HK-2 (cell line): ENCODE measurements at regions not wholly inside any gene's neighbourhood (a gene's known extent, or its start where the extent isn't known, plus 50 kb on each side); places are given as distances from the start of the nearest gene placed in this dataset.

ENCODE experiments used
- DNase-seq: peaks from one replicate; pipeline ENCODE4 v3.0.0-alpha.2; 2018; ENCODE audit not compliant: unreplicated experiment

DNA sequence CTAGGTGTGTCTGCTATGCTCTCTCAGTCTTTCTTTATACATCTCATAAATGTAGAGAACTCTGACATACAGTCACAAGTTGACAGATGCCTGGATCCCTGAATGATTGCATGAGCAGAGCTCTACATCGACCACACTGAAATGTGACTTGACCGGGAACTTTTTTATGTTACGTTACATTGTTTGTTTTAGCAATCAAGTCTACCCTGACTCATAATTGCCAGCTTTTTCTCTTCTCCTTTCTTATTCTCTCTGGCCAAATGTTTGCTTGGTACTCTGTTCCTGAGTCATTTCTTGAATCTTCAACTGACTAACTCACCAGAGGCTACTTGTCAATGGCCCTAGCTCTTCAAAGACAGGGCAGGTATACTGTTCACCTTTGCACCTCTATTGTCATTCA lies 213.6 kb upstream of the DTNBP1 start:
- no peak for DNase-seq

DNA sequence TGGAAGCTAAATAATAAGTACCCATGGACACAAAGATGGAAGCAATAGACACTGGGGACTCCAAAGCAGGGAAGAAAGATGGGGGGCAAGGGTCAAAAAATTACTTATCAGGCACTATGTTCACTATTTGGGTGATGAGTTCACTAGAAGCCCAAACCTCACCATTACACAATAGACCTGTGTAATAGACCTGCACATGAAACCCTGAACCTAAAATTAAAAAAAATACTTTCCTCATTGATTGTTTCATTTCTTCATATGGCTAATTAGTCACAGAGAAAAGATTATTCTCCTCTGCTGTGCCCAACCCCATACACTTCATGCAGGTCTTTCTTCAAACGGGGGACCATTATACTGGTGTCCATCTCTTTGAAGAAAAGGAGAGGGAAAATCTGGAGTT lies 213.0 kb upstream of the DTNBP1 start:
- DNase-seq = no peak

DNA sequence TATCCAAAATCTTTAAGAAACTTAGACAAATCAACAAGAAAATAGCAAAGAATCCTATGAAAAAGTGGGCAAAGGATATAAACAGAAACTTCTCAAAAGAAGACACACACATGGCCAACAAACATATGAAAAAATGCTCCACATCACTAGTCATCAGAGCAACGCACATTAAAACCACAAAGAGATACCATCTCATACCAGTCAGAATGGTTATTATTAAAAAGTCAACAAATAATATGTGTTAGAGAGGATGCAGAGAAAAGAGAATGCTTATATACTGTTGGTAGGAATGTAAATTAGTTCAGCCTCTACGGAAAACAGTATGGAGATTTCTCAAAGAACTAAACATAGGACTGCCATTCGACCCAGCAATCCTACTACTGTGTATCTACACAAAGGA lies 212.0 kb upstream of the DTNBP1 start:
- no peak for DNase-seq

DNA sequence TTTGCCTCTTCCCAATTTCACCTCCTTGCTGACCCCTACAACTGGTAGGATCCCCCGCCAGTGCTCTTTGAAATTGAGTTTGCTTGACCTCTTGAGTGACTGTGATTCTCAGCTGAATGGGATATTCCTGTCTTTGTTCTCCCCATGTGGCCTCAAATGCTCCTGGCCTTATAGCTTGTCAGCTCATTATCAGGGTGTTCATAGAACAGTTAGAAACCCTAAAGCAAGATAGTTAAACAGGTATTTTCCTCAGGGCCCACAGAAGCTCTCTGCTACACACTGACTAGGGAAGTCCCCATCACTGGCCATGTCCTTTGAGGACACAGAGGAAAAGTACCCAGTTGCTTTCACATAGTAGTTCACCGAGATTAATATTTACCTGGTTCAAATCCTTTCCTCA lies 211.5 kb upstream of the DTNBP1 start:
- DNase-seq = no peak

DNA sequence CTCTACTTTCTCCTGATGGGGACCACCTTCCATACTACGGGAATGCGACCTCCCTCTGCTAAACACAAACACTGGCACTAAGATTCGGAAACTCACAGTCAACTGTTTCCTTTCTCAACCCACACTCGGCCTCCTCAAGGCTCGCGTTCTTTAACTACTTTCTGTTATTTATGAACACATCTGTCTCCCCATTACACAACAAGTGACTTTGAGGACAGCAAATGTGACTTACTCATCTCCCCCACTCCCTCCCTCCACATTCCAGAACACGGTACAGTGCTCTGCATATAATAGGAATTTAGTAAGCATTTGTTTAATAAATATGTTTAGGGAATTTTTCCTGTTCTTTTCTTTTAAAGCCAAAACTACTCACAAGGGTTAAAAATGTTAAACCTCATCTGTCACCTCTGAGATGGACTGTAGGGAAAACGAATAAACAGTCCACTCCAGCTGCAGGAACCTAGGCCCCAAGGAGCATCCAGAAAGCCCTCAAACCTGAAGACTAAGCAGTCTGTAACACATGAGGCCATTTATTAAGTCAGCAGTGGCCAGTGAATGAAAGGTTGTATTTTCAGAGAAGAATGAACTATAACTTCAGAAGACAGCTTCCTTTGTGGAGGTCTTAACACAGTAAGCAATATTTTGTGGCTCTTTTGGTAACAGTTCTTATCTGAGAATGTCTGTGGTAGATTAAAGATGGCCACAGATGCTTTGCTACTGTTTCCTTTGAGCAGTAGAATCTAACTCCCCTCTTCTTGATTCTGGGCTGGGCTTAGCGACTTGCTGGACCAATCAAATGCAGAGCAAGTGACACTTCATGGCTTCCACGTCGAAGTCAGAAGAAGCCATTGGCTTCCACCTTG lies 209.6 kb upstream of the DTNBP1 start:
- no peak for DNase-seq

DNA sequence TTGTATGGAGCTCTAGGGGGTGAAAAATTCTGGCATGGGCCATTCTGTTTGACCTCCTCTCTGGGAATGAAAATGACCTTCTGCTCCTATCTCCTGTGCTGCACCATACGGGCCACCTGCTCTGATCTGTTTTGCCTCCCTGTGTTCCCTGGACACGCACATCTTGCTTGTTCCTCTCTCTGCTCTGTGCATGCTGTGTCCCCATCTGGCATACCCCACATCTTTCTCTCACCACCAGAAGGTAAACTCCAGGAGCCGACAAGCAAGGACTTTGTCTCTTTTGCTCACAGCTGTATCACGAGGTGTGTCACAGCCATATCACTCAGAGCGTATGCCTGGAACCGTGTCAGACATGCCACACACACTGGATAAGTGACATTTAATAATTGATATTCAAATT lies 208.4 kb upstream of the DTNBP1 start:
- no peak for DNase-seq

DNA sequence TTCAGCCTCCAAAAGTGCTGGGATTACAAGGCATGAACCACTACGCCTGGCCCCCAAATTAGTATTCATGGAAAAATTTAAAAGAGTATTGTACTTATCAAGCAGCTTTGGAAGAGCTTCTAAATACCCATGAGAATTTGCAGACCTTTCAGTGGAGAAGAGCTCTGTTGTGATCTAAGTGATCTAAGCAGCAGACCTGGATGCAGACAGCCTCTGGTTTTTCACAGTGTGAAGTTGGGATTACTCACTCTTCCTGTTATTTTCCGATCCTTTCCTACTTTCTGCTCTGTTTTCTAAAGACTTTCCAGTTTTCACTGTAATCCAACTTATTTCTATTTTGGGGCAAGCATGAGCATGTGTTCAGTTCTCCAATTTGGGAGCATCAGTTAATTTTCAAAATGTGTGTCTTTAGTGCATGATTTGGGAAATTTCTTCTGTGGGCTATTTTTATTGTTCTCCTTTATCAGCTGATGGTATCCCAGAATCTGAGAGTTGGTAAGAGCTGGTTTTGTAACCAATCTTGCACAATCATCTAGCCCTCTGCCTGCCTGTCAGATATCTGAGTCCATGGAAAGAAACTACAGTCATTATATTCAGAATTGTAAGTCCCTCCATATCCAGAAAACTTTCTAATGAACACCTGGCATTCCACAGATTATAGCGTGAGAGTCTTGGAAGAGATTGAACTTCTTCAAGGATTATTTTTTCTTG lies 207.7 kb upstream of the DTNBP1 start:
- DNase-seq = no peak

DNA sequence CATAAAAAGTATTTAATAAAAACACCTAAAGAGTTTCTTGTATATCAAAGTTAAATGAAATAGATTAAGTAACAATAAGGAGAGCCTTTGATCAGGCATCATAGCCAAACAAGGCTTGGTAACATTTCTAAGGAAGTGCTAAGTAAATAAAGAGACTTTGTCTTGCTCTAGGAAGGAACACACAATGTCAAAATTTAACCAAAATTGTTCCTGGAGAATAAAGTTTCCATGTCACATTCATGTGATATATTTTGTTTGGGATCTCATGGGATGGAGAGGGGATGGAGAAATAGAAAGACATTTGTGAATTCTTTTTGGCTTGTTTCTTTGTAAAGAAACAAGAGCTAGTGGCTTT lies 201.9 kb upstream of the DTNBP1 start:
- DNase-seq = no peak

DNA sequence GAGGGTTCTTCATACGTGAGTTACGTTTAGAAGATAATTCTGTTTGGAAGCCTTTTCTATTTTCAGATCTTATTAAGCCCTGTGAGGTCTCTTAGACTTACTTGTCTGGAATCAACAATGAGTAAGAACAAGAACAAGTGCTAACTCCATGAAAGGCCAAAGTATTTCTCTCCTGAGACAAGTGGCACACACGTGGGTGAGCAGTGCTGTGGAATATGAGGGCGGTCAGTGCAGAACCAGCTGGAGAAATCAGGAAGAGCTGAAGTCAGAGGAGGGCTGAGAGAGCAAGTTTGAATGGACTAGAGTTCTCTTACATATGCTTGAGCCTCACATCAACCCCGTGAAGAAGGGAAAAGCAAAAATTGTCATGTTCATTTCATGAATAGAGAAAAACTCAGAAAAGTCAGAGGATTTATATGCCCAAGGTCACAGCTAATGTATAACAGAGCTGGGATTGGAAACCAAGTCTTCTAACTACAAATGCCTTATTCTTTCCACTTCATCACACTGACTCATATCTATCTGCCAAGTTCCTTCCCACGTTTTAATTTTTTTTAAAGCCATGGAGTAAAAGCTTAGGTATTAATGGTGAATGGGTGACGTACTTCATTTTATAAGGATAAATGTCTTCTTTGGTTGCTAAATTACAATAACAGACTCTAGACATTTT lies 201.3 kb upstream of the DTNBP1 start:
- DNase-seq = no peak

DNA sequence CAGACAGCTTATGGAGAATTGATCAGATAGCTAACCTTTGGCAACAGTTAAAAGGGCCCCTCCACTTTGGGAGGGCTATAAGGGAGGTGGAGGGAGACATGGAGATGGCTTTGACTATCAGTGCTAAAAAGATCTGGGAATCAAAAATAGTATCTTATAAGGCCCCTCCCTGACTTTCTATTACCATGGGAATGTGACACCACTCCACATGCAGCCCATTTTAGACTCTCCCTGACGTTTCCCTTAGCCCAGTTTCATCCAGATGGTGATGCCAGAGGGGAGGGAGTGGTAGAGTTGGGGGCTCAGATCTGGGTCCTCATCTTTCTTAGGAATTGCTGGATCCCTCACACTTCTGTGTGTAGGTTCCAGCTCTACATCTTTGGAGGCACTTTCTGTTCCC lies 200.0 kb upstream of the DTNBP1 start:
- no peak for DNase-seq

DNA sequence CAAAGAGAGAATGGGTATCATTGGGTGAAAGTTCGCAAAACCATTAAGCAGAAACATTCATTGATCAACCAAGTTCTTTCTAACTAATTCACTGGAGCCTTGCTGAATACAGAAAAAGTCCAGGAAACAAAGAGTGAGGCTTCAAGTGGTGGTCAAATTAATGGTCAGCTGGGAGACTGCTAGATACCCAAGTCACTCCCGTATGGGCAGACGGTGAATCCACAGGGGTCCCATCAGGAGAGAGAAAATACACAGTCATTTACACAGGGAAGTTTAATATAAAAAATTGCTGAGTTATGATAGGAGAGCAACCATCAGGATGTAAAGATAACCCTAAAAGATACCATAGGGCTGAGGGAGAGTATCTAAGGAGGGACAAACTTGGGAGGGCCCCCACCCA lies 198.7 kb upstream of the DTNBP1 start:
- DNase-seq = no peak

DNA sequence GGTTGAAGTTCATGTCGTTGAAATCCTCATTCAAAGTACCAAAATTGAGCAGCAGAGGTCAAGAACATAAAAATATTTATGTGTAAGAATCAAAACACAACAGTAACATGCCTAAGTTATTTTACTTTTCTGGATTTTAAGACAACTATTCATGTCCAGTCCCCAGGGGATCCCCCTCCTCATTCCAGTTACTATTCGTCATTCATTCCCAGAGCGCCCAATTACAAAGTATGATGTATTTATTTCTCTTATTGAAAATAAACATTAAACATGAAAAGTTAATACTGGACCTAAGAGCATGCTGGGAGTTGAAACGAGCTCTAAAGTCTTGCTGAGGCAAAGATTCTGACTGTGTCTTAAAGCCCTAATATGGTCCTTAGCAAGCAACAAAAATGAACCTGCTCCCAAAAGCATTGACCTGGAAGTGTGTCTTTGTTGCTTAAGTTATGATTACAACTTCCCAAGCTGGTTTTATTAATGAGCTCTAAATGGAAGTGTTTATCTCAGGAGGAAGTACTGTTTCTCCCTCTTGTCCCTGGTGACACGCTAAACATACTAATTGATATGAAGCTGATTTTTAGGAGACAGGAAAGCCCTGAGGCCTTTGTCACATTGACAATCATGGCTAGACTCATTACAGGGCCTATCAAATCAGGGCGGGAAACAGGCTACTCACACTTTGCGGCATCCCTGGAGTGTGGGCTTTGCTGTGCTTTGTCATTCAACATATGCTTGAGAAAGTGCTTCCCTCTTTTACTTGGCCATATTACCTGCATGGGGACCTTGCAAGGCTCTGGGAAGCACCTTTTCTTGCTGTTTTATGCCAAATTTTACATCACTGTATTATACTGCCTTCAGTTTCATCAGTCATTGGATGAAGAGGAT lies 192.2 kb upstream of the DTNBP1 start:
- DNase-seq = no peak

DNA sequence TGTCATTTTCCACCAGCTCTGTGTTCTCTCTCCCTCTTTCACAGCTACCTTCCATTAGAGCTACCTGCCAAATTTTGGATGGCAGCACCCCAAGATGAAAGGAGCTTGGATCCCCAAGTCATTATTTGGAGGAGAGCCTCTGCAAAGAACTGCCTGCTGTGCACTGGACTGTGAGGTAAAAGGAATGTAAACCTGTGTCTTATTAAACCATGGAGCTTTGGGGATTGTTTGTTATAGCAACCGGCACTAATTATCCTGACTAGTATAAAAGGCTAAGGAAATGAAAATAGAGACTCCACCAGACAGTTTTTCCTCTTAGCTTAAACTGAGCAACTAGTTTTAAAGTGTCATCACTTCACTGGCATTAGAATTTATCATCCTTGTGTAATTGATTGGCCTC lies 191.6 kb upstream of the DTNBP1 start:
- DNase-seq = no peak

DNA sequence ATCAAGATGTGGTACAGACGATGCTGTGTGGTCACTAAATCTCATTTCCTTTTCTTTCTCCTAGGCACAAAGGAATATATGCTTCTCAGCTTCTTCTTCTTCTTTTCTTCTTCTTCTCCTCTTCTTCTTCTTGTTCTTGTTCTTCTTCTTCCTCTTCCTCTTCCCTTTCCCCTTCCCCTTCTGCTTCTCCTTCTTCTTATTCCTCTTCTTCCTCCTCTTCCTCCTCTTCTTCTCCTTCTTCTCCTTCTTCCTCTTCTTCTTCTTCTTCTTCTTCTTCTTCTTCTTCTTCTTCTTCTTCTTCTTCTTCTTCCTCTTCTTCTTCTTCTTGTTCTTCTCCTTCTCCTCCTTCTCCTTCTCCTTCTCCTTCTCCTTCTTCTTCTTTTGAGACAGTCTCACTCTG lies 190.4 kb upstream of the DTNBP1 start:
- DNase-seq = no peak

DNA sequence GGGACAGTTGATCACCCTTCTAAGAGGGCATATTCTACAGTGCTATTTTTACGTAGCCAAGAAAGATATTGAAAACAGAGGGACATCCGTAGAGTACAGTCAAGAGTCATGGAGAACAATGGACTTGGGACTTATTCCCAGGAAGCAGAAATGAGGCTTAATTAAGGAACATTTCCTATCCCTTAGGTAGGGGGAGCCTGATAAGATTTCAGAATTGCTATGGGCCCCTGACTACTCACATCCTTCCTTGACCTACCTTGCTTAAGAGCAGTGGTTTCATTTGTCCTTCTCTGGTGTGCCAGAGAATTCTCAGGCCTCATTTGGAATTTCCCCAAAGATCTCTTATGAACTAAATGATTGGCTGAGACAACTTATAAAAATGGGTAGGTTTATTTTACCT lies 189.5 kb upstream of the DTNBP1 start:
- DNase-seq = no peak

DNA sequence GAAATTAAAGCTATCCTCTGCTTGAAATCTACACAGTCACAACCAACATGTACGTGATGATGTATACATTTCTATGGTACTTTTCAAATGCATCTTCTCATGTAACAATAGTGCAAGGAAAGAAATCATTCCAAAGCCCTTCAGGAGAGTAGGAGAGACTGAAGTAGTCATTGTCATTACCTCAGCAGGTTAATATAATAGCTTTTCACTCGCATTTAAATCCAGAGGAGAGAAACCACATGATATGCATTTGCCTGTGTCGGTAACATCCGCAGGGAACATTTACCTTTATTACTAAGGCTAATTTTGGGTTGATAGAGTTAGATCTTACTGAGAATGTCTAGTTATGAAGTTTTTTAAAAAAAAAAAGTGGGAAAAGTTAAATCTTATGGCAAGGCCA lies 186.6 kb upstream of the DTNBP1 start:
- no peak for DNase-seq

DNA sequence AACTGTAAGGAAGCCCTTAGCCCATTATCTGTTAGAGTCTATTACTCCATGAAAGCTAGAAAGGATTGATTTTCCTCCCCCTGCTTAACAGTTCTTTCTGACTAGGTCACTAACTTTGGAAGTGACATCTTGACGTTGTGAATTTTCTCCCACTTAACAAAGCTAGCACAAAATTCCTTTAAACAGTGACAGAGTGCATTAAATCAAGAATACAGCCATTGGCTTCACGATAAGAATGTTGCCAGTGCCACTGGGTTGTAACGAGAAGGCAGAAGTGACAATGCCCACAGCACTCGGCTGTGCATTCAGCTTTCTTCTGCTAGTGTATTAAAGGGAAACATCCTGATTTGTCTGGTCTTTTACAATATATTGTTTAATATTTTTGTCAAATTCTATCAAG lies 182.7 kb upstream of the DTNBP1 start:
- DNase-seq = no peak

DNA sequence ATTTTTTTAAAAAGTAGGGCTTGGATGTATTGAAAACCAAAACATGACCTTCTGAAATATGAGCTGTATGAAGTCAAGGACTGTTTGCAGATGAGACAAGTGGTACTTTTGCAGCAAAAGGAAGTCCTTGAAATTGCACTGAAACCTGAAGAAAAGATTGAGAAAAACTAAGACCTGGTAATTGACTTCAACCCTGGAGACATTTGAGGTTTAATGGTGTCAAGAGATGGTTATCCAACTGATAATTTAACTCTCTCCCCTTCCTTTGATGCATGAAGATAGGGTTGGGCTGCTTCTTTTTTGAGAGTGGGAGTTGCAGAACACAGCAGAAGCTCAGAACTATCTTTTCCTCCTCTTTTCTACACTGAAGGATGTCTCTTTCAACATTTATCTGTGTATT lies 180.9 kb upstream of the DTNBP1 start:
- no peak for DNase-seq

DNA sequence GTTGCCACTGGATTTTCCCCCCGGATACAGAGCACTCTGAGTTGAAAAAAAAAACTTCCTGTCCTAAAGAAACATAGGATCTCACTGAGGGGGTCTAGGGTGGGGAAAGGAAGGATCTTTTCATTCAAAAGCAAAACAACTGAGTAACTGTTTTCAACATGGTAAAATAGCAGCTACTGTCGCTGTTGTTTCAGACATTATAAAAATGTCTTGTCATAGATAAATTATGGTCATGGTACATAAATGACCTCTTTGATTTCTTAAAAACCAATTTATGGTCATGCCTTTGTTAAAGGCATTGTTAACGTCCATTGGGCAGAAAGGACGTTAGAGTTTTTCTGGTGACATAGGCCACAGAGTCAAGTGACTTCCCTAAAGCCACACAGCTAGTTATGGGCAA lies 180.4 kb upstream of the DTNBP1 start:
- no peak for DNase-seq

DNA sequence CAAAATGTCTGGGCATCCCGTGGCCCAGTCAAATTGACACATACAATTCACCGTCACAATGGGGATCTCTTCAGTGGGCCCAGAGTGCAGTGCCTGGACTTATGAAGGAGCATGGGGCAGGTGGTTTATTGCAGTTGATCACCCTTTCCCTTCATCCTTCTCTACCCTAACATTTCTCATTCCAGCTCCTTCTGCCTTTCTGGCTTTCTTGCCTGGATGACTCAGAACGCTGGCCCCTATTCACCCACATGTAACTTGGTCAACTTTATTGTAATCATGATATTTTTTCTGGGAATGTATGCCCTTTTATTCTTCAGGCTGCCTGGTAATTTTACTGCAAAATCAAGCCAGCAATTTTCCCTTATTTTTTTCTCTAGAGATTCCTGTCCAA lies 179.9 kb upstream of the DTNBP1 start:
- DNase-seq = no peak

DNA sequence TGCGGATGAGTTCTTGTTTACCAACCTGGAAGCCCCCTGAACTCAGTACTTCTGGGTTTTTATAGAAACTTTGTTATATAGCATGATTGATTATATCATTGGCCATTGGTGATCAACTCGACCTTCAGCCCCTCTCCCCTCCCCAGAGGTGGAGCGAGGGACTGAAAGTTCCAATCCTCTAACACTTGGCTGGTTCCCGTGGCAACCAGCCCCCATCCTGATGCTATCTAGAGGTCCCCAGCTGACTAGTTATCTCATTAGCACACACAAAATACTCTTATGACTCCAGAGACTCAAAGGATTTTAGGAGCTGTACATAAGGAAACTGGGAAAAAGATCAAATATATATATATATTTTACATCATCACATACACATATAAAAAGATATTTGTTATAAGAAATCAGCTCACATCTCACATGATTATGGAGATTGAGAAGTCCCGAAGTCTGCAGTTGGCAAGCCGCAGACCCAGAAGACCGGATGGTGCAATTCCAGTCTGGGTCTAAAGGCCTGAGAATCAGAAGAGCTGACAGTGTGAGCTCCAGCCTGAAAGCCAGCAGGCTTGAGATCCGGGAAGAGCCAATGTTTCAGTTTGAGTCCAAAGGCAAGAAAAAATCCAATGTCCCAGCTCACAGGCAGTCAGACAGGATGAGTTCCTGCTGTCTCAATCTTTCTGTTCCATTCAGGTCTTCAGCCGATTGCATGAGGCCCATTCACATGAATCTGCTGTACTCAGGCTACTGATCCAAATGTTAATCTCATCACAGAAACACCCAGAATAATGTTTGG lies 179.3 kb upstream of the DTNBP1 start:
- no peak for DNase-seq
